ENCODE measurements at regions not wholly inside any gene's neighbourhood (a gene's known extent, or its start where the extent isn't known, plus 50 kb on each side); places are given as distances from the start of the nearest gene placed in this dataset.

- Histone ChIP-seq H3K4me1 (ENCODE audit: insufficient read depth, low read length) (no peaks in the 10 kb centered on the region), H3K79me2 (ENCODE audit: insufficient read depth, low read length) (no peaks in the 10 kb centered on the region), H3K36me3 (replicated peaks in 1 of 2; ENCODE audit: control insufficient read depth in 1 of 2, insufficient read depth in 2 of 2, low read length in 2 of 2) (no peaks in the 10 kb centered on the region), H3K4me3 (replicated peaks in 1 of 3; ENCODE audit: insufficient read depth in 1 of 3, low read depth in 2 of 3, low read length in 3 of 3) (no peak overlapping the region), H2AFZ (ENCODE audit: low read length) (no peak overlapping the region), H4K20me1 (ENCODE audit: insufficient read depth, low read length) (no peaks in the 10 kb centered on the region), H3K27me3 (ENCODE audit: control insufficient read depth in 1 of 2, insufficient read depth in 2 of 2, low read length in 2 of 2) (no peaks in the 10 kb centered on the region), H3K9me3 (ENCODE audit: low read length) (no peaks in the 10 kb centered on the region), H3K4me2 (ENCODE audit: low read depth, low read length) (no peak overlapping the region), H3K27ac (ENCODE audit: extremely low read length, insufficient read depth, low read length) (no peak overlapping the region), H3K9ac (ENCODE audit: insufficient read depth, low read depth, low read length) (no peak overlapping the region)
- POLR2A ChIA-PET = no interaction called here
- intact Hi-C loops (cut with micrococcal nuclease; ENCODE audit: unreplicated experiment) = no loop called here
- TF ChIP-seq SALL1 (CRISPR knock-in tag; IDR thresholded peaks at IDR 0.05) (no peak), ZNF792 (CRISPR knock-in tag; IDR thresholded peaks at IDR 0.05) (no peak), ATF5 (CRISPR knock-in tag; IDR thresholded peaks at IDR 0.05; ENCODE audit: low read depth) (no peak), SMC3 (IDR thresholded peaks at IDR 0.05; ENCODE audit: low read length) (no peak), ZBTB26 (CRISPR knock-in tag; IDR thresholded peaks at IDR 0.05; ENCODE audit: borderline replicate concordance) (no peak), HCFC1 (IDR thresholded peaks at IDR 0.05; ENCODE audit: low read depth, low read length) (no peak), ZNF510 (CRISPR knock-in tag; IDR thresholded peaks at IDR 0.05; ENCODE audit: low read depth) (no peak), BATF2 (CRISPR knock-in tag; IDR thresholded peaks at IDR 0.05) (no peak), ZNF501 (CRISPR knock-in tag; IDR thresholded peaks at IDR 0.05) (no peak), EP300 (IDR thresholded peaks at IDR 0.05; ENCODE audit: low read depth in 2 of 2, low read length in 2 of 2) (no peak), EP300 (CRISPR knock-in tag; IDR thresholded peaks at IDR 0.05; ENCODE audit: borderline replicate concordance) (no peak)
- CTCF ChIA-PET (ENCODE audit: low intra/inter-chr PET ratio, low total read pairs) = no interaction called here
- ATAC-seq (no peak), DNase-seq (ENCODE audit: low spot score) (peak; percentile 0), FAIRE-seq (no peak)
- BruUV-seq (replicated peaks) = no TSS peak
- WGBS (ENCODE audit: low lambda C conversion rate) = 1% methylated on average over 5 of the region's 5 CpGs
- in situ Hi-C loops (cut with HindIII; ENCODE audit: extremely low pct_ligation_motif_present, low pct_unique_long_range_greater_than_20kb) = no loop called here
Measured at GRCh38 chr6:93970684-93971083, 551.3 kb upstream of the EPHA7 start.

Data from HepG2 (cell line).